H9 (cell line): ENCODE measurements at regions not wholly inside any gene's neighbourhood (a gene's known extent, or its start where the extent isn't known, plus 50 kb on each side); places are given as distances from the start of the nearest gene placed in this dataset.

ENCODE experiments used
- DNase-seq: peaks from one replicate; pipeline ENCODE4 v3.0.0-alpha.2; 2017
- H2AFZ ChIP-seq: one replicate; pipeline ENCODE4 v1.6.1; 2013; ENCODE audit warnings: mild to moderate bottlenecking, low read length, control low read depth, moderate library complexity
- H2AK5ac ChIP-seq: 2 replicates; pipeline ENCODE4 v1.6.1; 2013; ENCODE audit warnings: low read length, control low read depth, mixed read lengths; ENCODE audit not compliant: insufficient read length
- H2BK120ac ChIP-seq: one replicate; pipeline ENCODE4 v1.6.1; 2013; ENCODE audit warnings: low read depth, mild to moderate bottlenecking, low read length, control low read depth, inconsistent platforms; ENCODE audit not compliant: poor library complexity, severe bottlenecking
- H2BK12ac ChIP-seq: 2 replicates; pipeline ENCODE4 v1.6.1; 2013; ENCODE audit warnings: low read length, control low read depth, mixed read lengths, low read depth; ENCODE audit not compliant: insufficient read length
- H2BK15ac ChIP-seq: 2 replicates; pipeline ENCODE4 v1.6.1; 2013; ENCODE audit warnings: low read depth, low read length, control low read depth
- H2BK20ac ChIP-seq: one replicate; pipeline ENCODE4 v1.6.1; 2013; ENCODE audit warnings: low read depth, mild to moderate bottlenecking, low read length, control low read depth, inconsistent platforms; ENCODE audit not compliant: poor library complexity, severe bottlenecking
- H2BK5ac ChIP-seq: 2 replicates; pipeline ENCODE4 v1.6.1; 2013; ENCODE audit warnings: low read length, control low read depth, mixed read lengths; ENCODE audit not compliant: insufficient read length
- H3K14ac ChIP-seq: 2 replicates; pipeline ENCODE4 v1.6.1; 2013; ENCODE audit warnings: low read length, control low read depth; ENCODE audit not compliant: insufficient read depth
- H3K18ac ChIP-seq: 2 replicates; pipeline ENCODE4 v1.6.1; 2013; ENCODE audit warnings: low read depth, mild to moderate bottlenecking, mixed read lengths, low read length, control low read depth; ENCODE audit not compliant: insufficient read length
- H3K23ac ChIP-seq: 2 replicates; pipeline ENCODE4 v1.6.1; 2013; ENCODE audit warnings: low read length, control low read depth, mixed read lengths, low read depth; ENCODE audit not compliant: insufficient read length
- H3K23me2 ChIP-seq: 2 replicates; pipeline ENCODE4 v1.6.1; 2013; ENCODE audit warnings: low read depth, mild to moderate bottlenecking, mixed read lengths, low read length, control low read depth; ENCODE audit not compliant: insufficient read length, poor library complexity, severe bottlenecking
- H3K27ac ChIP-seq: 2 replicates; pipeline ENCODE4 v1.5.1; 2013; ENCODE audit warnings: low read length, control low read depth, mixed read lengths, low read depth; ENCODE audit not compliant: insufficient read length
- H3K27me3 ChIP-seq: 2 replicates; pipeline ENCODE4 v1.6.1; 2013; ENCODE audit warnings: low read length, control low read depth, inconsistent platforms; ENCODE audit not compliant: insufficient read depth
- H3K4ac ChIP-seq: 2 replicates; pipeline ENCODE4 v1.6.1; 2013; ENCODE audit warnings: low read depth, mild to moderate bottlenecking, control low read depth, inconsistent platforms, low read length, moderate library complexity
- H3K4me1 ChIP-seq: 2 replicates; pipeline ENCODE4 v1.6.1; 2013; ENCODE audit warnings: low read length, control low read depth, inconsistent platforms; ENCODE audit not compliant: insufficient read depth
- H3K4me2 ChIP-seq: 2 replicates; pipeline ENCODE4 v1.6.1; 2013; ENCODE audit warnings: low read length, control low read depth, mixed read lengths; ENCODE audit not compliant: insufficient read length, insufficient read depth
- H3K56ac ChIP-seq: 2 replicates; pipeline ENCODE4 v1.6.1; 2013; ENCODE audit warnings: low read depth, mild to moderate bottlenecking, mixed read lengths, low read length, control low read depth; ENCODE audit not compliant: insufficient read length
- H3K79me1 ChIP-seq: 2 replicates; pipeline ENCODE4 v1.6.1; 2013; ENCODE audit warnings: low read depth, mild to moderate bottlenecking, moderate library complexity, low read length, control low read depth, inconsistent platforms; ENCODE audit not compliant: insufficient read depth, poor library complexity, severe bottlenecking
- H3K79me2 ChIP-seq: 2 replicates; pipeline ENCODE4 v1.6.1; 2013; ENCODE audit warnings: low read length, control low read depth, inconsistent platforms; ENCODE audit not compliant: insufficient read depth
- H3K9ac ChIP-seq: 2 replicates; pipeline ENCODE4 v1.6.1; 2013; ENCODE audit warnings: low read length, control low read depth, mixed read lengths; ENCODE audit not compliant: insufficient read length; ENCODE audit errors: extremely low read depth
- H3K9me3 ChIP-seq: one replicate; pipeline ENCODE4 v1.6.1; 2013; ENCODE audit warnings: low read depth, low read length, inconsistent platforms; ENCODE audit not compliant: control insufficient read depth
- H3T11ph ChIP-seq: one replicate; pipeline ENCODE4 v1.6.1; 2013; ENCODE audit warnings: mild to moderate bottlenecking, low read length, control low read depth, inconsistent platforms
- H4K20me1 ChIP-seq: one replicate; pipeline ENCODE4 v1.6.1; 2013; ENCODE audit not compliant: control insufficient read depth, insufficient read length, insufficient read depth
- H4K5ac ChIP-seq: 2 replicates; pipeline ENCODE4 v1.6.1; 2013; ENCODE audit warnings: low read depth, mild to moderate bottlenecking, mixed read lengths, low read length, control low read depth; ENCODE audit not compliant: insufficient read length
- H4K8ac ChIP-seq: replicated peaks from 2 replicates; pipeline ENCODE4 v1.6.1; 2013; ENCODE audit warnings: low read length, control low read depth, mixed read lengths, low read depth; ENCODE audit not compliant: insufficient read length
- H4K91ac ChIP-seq: 2 replicates; pipeline ENCODE4 v1.6.1; 2013; ENCODE audit warnings: low read depth, mild to moderate bottlenecking, moderate library complexity, mixed read lengths, low read length, control low read depth; ENCODE audit not compliant: insufficient read length
- H3K27ac Mint-ChIP-seq, 3 experiments: 2 replicates in 2 of 3; 3 replicates in 1 of 3; pipeline ENCODE4 v1.8.0; 2020 to 2021; ENCODE audit warnings: mixed read lengths in 3 of 3, mild to moderate bottlenecking in 1 of 3, moderate library complexity in 1 of 3
- H3K27me3 Mint-ChIP-seq: 2 replicates; pipeline ENCODE4 v1.8.0; 2021; ENCODE audit warnings: low read depth, mild to moderate bottlenecking, moderate library complexity, mixed read lengths
- H3K36me3 Mint-ChIP-seq, 3 experiments: 2 replicates in 2 of 3; 3 replicates in 1 of 3; pipeline ENCODE4 v1.8.0; 2020 to 2021; ENCODE audit warnings: low read depth in 3 of 3, mixed read lengths in 3 of 3; ENCODE audit not compliant: insufficient read depth in 1 of 3
- H3K4me1 Mint-ChIP-seq, 2 experiments: 2 replicates each; pipeline ENCODE4 v1.8.0; 2020; ENCODE audit warnings: mixed read lengths in 2 of 2
- H3K4me3 Mint-ChIP-seq, 2 experiments: 2 replicates in 1 of 2; 3 replicates in 1 of 2; pipeline ENCODE4 v1.8.0; 2020 to 2021; ENCODE audit warnings: mild to moderate bottlenecking in 2 of 2, mixed read lengths in 2 of 2, moderate library complexity in 1 of 2
- H3K9me3 Mint-ChIP-seq, 2 experiments: 2 replicates in 1 of 2; 3 replicates in 1 of 2; pipeline ENCODE4 v1.8.0; 2020; ENCODE audit warnings: mild to moderate bottlenecking in 2 of 2, mixed read lengths in 2 of 2, moderate library complexity in 1 of 2
- CTCF ChIP-seq: fragments of 200-600 bp; sonication (generic); conservative IDR thresholded peaks from 3 replicates; pipeline ENCODE4 v1.8.0; 2021; ENCODE audit warnings: antibody characterized with exemption, mild to moderate bottlenecking
- WGBS: extraction: QIAGEN DNeasy Blood & Tissue Kit; methylation state at CpG from one replicate; pipeline ENCODE4 v1.1.7; 2013; ENCODE audit warnings: missing lambda C conversion rate, low lambda C conversion rate, mixed read lengths; ENCODE audit not compliant: insufficient read length; ENCODE audit errors: extremely low coverage; 5-methylcytosine and 5-hydroxymethylcytosine counted together

GRCh38 chr14:70259420-70259819 lies 70.7 kb upstream of the SLC8A3 start:
- H3K27ac Mint-ChIP-seq = no peak overlapping the region
- Histone ChIP-seq H4K8ac (no peak overlapping the region), H3K18ac (no peak overlapping the region), H2AFZ (no peak overlapping the region), H4K5ac (no peak overlapping the region), H3T11ph (no peak overlapping the region), H2BK12ac (no peak overlapping the region), H3K79me1 (no peaks in the 10 kb centered on the region), H3K14ac (no peak overlapping the region), H2BK120ac (no peak overlapping the region), H3K23ac (no peak overlapping the region), H2AK5ac (no peak overlapping the region), H4K20me1 (no peaks in the 10 kb centered on the region), H3K79me2 (no peaks in the 10 kb centered on the region), H2BK20ac (no peak overlapping the region), H2BK15ac (no peak overlapping the region), H3K4ac (no peak overlapping the region), H3K27me3 (no peaks in the 10 kb centered on the region), H3K4me2 (no peak overlapping the region), H4K91ac (no peak overlapping the region), H3K9me3 (no peaks in the 10 kb centered on the region), H3K27ac (no peak overlapping the region), H3K23me2 (peaks cover 2% of the 10 kb centered on the region), H3K4me1 (peaks cover 2% of the 10 kb centered on the region; the same call in 1 of the 2 replicates), H3K56ac (no peak overlapping the region), H3K9ac (no peak overlapping the region), H2BK5ac (no peak overlapping the region)
- TF ChIP-seq CTCF = no peak
- peaks cover 10 to 13% of the 10 kb centered on the region in 2 experiments for H3K4me1 Mint-ChIP-seq
- no peak overlapping the region for H3K4me3 Mint-ChIP-seq
- DNase-seq = no peak
- no CpG with 5 or more reads among the region's 1 CpG for WGBS
- peaks cover 0 to 9% (median 3%) of the 10 kb centered on the region in 3 experiments; a peak in 5 of 7 replicates for H3K36me3 Mint-ChIP-seq
- no peaks in the 10 kb centered on the region; the same call in 1 of the 2 replicates for H3K27me3 Mint-ChIP-seq
- H3K9me3 Mint-ChIP-seq = peaks cover 3 to 5% of the 10 kb centered on the region in 2 experiments; a peak in 4 of 5 replicates
